BJ (cell line): ENCODE measurements at regions not wholly inside any gene's neighbourhood (a gene's known extent, or its start where the extent isn't known, plus 50 kb on each side); places are given as distances from the start of the nearest gene placed in this dataset.

Experiments used
- CTCF ChIA-PET: fragments of 350-600 bp; formaldehyde crosslinking; extraction: SDS; loops from one replicate; lab custom pipeline; 2021; ENCODE audit warnings: antibody characterized with exemption, inconsistent platforms; lab: Yijun Ruan, JAX
- POLR2A ChIA-PET: fragments of 300-600 bp; sonication (Branson Sonifier 250); formaldehyde crosslinking; extraction: SDS; loops from one replicate; lab custom pipeline; 2021; ENCODE audit warnings: antibody characterized with exemption; lab: Charles Lee
- DNase-seq: peaks from one replicate; pipeline ENCODE4 v3.0.0-alpha.2; 2011; ENCODE audit warnings: low read depth
- H3K27me3 ChIP-seq: 2 replicates; pipeline ENCODE4 v1.6.0; 2011; ENCODE audit warnings: low read length; ENCODE audit not compliant: control insufficient read depth, insufficient read depth
- H3K36me3 ChIP-seq: 2 replicates; pipeline ENCODE4 v1.5.1; 2011; ENCODE audit warnings: low read length; ENCODE audit not compliant: control insufficient read depth, insufficient read depth
- H3K4me3 ChIP-seq: 2 replicates; pipeline ENCODE4 v1.5.1; 2011; ENCODE audit warnings: low read depth, mild to moderate bottlenecking, control low read depth, low read length
- TF ChIP-seq, protein P1 (sequence below): IDR thresholded peaks from 2 replicates; pipeline ENCODE4 v1.5.1; 2011; ENCODE audit warnings: low read depth, mild to moderate bottlenecking, control low read depth, inconsistent platforms, low read length, moderate library complexity; ENCODE audit not compliant: insufficient read depth

DNA sequence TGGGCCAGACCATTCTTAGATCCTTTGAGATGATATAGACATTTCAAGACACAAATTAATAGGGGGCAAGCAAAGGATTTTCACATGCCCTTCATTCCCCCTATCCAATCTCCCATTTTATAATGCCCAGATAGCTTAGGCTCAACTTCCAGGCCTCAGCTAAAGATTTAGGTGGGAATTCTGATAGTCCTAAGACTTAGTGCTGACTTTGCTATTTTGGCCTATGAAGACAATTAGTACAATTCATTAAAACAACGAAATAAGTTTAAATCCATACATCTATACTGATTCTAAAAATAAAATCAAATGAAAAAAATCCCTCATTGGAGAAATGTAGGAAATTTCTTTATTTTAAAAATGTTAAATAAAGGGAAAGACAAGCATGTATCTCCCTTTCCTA is 259.5 kb downstream of the CBLN4 start:
- Histone ChIP-seq H3K4me3 (no peak overlapping the region), H3K27me3 (no peaks in the 10 kb centered on the region), H3K36me3 (no peaks in the 10 kb centered on the region)
- CTCF ChIA-PET = no interaction called here
- TF ChIP-seq, protein P1, sequence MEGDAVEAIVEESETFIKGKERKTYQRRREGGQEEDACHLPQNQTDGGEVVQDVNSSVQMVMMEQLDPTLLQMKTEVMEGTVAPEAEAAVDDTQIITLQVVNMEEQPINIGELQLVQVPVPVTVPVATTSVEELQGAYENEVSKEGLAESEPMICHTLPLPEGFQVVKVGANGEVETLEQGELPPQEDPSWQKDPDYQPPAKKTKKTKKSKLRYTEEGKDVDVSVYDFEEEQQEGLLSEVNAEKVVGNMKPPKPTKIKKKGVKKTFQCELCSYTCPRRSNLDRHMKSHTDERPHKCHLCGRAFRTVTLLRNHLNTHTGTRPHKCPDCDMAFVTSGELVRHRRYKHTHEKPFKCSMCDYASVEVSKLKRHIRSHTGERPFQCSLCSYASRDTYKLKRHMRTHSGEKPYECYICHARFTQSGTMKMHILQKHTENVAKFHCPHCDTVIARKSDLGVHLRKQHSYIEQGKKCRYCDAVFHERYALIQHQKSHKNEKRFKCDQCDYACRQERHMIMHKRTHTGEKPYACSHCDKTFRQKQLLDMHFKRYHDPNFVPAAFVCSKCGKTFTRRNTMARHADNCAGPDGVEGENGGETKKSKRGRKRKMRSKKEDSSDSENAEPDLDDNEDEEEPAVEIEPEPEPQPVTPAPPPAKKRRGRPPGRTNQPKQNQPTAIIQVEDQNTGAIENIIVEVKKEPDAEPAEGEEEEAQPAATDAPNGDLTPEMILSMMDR = no peak
- POLR2A ChIA-PET = no interaction called here
- DNase-seq = no peak

DNA sequence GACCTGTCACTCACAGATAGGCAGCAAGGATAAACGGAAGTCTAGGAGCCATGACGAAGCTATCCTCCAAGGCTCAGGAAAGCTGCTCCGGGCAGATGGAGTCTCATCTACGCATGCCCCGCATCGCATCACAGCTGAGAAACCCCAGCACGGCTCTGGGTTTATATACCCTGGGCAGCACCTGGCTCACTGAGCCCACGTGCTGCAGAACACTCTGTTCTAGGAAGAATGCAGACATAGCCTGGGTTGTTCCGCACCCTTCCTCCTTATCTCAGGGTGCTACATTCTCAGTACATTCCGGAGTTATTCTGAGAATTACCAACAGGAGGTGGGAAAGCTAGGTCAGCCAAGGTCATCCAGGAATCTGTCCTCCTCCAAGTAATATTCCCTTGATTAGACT is 260.4 kb downstream of the CBLN4 start:
- CTCF ChIA-PET = no interaction called here
- H3K27me3 ChIP-seq = no peaks in the 10 kb centered on the region
- TF ChIP-seq, protein P1 = no peak
- no peaks in the 10 kb centered on the region for H3K36me3 ChIP-seq
- DNase-seq = no peak
- H3K4me3 ChIP-seq = no peak overlapping the region
- POLR2A ChIA-PET = no interaction called here

DNA sequence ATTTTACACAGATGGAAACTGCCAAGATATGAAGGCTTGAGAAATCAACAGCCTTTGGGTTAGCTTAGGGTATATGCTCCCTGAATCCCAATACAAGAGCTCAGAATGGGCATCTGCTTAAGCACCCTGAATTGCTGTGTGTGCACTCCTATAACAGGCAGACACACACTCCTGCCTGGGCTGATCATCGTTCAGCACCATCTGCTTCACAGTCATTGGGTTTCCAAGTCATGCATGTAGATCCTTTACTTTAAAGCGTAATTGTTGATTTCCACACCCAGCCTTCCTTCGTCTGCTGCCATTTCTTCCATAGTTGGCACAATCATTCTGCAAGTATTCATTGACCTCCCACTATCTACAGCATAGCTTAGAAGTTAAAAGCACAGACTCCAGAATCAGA is 263.5 kb downstream of the CBLN4 start:
- DNase-seq = no peak
- Histone ChIP-seq H3K36me3 (no peaks in the 10 kb centered on the region), H3K27me3 (no peaks in the 10 kb centered on the region), H3K4me3 (no peak overlapping the region)
- POLR2A ChIA-PET = no interaction called here
- TF ChIP-seq, protein P1 = no peak
- CTCF ChIA-PET = no interaction called here

DNA sequence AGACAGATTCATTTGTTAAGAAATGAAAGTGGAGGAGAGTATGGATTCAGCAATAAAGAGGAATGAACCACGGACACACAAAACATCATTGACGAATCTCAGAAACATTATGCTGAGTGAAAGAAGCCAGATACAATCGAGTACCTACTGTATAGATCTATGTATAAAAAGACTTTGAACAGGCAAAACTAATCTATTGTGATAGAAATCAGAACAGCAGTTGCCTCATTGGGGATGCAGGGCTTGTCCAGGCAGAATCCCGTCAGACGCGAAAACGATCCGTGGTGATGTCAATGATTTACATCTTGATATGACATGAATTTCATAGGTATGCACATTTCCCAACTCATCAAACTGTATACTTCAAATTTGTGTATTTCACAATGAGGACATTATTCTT is 265.2 kb downstream of the CBLN4 start:
- Histone ChIP-seq H3K36me3 (no peaks in the 10 kb centered on the region), H3K4me3 (no peak overlapping the region), H3K27me3 (no peaks in the 10 kb centered on the region)
- POLR2A ChIA-PET = no interaction called here
- no peak for DNase-seq
- CTCF ChIA-PET = no interaction called here
- TF ChIP-seq, protein P1 = no peak

DNA sequence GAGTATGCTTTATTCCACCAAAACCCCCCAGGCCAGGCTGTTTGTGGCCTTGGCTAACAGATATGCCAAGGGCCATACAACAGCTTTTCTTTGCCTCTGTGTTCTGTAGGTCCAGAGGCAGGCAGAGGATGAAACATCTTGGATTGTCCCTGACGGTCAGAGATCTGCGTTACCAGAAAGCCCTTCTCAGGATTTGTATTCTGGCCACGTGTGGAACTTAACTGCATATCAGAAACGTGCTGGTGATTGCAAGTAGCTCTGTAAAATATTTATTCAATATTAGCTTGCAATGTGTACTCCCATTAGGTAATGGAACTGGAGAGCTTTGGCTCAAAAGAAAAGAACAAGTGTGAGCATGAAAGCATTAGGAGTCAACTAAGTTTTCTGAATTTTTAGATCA is 275.0 kb downstream of the CBLN4 start:
- POLR2A ChIA-PET = no interaction called here
- CTCF ChIA-PET = no interaction called here
- no peak for DNase-seq
- H3K4me3 ChIP-seq = no peak overlapping the region
- H3K36me3 ChIP-seq = no peaks in the 10 kb centered on the region
- no peaks in the 10 kb centered on the region for H3K27me3 ChIP-seq
- TF ChIP-seq, protein P1 = no peak
